Omental fat pad (tissue), 3 donors: ENCODE measurements at regions not wholly inside any gene's neighbourhood (a gene's known extent, or its start where the extent isn't known, plus 50 kb on each side); places are given as distances from the start of the nearest gene placed in this dataset.
"Not testable (repeated sequence)": the region's sequence is repeated elsewhere in the genome, so short reads cannot be mapped to it uniquely, and the experiment has no call there.

Source experiments
- ATAC-seq: fragments of 150-250 bp; one replicate; pipeline ENCODE4 v1.9.1; 2016; ENCODE audit warnings: mild to moderate bottlenecking, moderate library complexity; ENCODE audit not compliant: low FRiP score
- DNase-seq: peaks from one replicate; pipeline ENCODE4 v3.0.0-alpha.2; 2019; ENCODE audit warnings: low spot score
- CTCF ChIP-seq, 3 donors: fragments of 450-650 bp; IDR thresholded peaks; one replicate each; pipeline ENCODE4 v1.5.1; 2016 to 2017; ENCODE audit warnings: antibody characterized with exemption in 3 of 3, mild to moderate bottlenecking in 3 of 3, moderate library complexity in 2 of 3

GRCh38 chrX:131861088-131861787 is 161.9 kb upstream of the STK26 start:
- ATAC-seq (no peak), DNase-seq (no peak)
- TF ChIP-seq CTCF (IDR thresholded peaks at IDR 0.05) = no peak

GRCh38 chrX:131862321-131862720 is 160.8 kb upstream of the STK26 start:
- TF ChIP-seq CTCF (IDR thresholded peaks at IDR 0.05) = no peak
- DNase-seq (no peak), ATAC-seq (no peak)

GRCh38 chrX:131869182-131869581 is 153.9 kb upstream of the STK26 start:
- DNase-seq = no peak
- TF ChIP-seq CTCF (IDR thresholded peaks at IDR 0.05) = no peak
- ATAC-seq = no peak

GRCh38 chrX:131874300-131874699 is 148.8 kb upstream of the STK26 start:
- DNase-seq = no peak
- no peak for ATAC-seq
- TF ChIP-seq CTCF (IDR thresholded peaks at IDR 0.05) = no peak

GRCh38 chrX:131875827-131876226 is 147.3 kb upstream of the STK26 start:
- ATAC-seq, DNase-seq: not testable (repeated sequence)

- ATAC-seq = no peak
- no peak for TF ChIP-seq CTCF (IDR thresholded peaks at IDR 0.05)
- no peak for DNase-seq
Observed at GRCh38 chrX:131881194-131881593, 141.9 kb upstream of the STK26 start.

- DNase-seq, ATAC-seq: not testable (repeated sequence)
Observed at GRCh38 chrX:131885042-131885441, 138.1 kb upstream of the STK26 start.

GRCh38 chrX:131893857-131894256 is 129.2 kb upstream of the STK26 start:
- DNase-seq, ATAC-seq: not testable (repeated sequence)

GRCh38 chrX:131894995-131895394 is 128.1 kb upstream of the STK26 start:
- DNase-seq (no peak), ATAC-seq (peak; percentile 41)
- no peak for TF ChIP-seq CTCF (IDR thresholded peaks at IDR 0.05)
